WTC11 (cell line): ENCODE measurements at regions not wholly inside any gene's neighbourhood (a gene's known extent, or its start where the extent isn't known, plus 50 kb on each side); places are given as distances from the start of the nearest gene placed in this dataset.

ENCODE experiments used
- ATAC-seq: fragments of 200-7000 bp; cut with Tn5 transposase; 2 replicates; pipeline ENCODE4 v1.10.0; 2021; ENCODE audit warnings: mild to moderate bottlenecking, moderate library complexity
- CTCF ChIA-PET: fragments of 300-600 bp; sonication (Branson Sonifier 250); formaldehyde crosslinking; loops from one replicate; lab custom pipeline; 2021; ENCODE audit warnings: antibody characterized with exemption; lab: Charles Lee
- POLR2A ChIA-PET: fragments of 350-600 bp; sonication (Branson Sonifier 250); formaldehyde crosslinking; loops from one replicate; lab custom pipeline; 2021; ENCODE audit warnings: antibody characterized with exemption; lab: Charles Lee
- DNase-seq: peaks from one replicate; pipeline ENCODE4 v3.0.0; 2021; ENCODE audit warnings: low spot score
- H3K27ac Mint-ChIP-seq: 2 replicates; pipeline ENCODE4 v1.8.0; 2021; ENCODE audit warnings: mixed read lengths
- H3K27me3 Mint-ChIP-seq: 2 replicates; pipeline ENCODE4 v1.8.0; 2021; ENCODE audit warnings: low read depth, mild to moderate bottlenecking, moderate library complexity, mixed read lengths
- H3K36me3 Mint-ChIP-seq: 2 replicates; pipeline ENCODE4 v1.8.0; 2021; ENCODE audit warnings: mixed read lengths
- H3K4me1 Mint-ChIP-seq: 2 replicates; pipeline ENCODE4 v1.8.0; 2022; ENCODE audit warnings: mixed read lengths
- H3K4me3 Mint-ChIP-seq: 2 replicates; pipeline ENCODE4 v1.8.0; 2021; ENCODE audit warnings: mild to moderate bottlenecking, moderate library complexity, mixed read lengths
- H3K9me3 Mint-ChIP-seq: 2 replicates; pipeline ENCODE4 v1.8.0; 2021; ENCODE audit warnings: mixed read lengths
- CREM ChIP-seq: sonication (generic); formaldehyde crosslinking; IDR thresholded peaks from 2 replicates; pipeline ENCODE4 v1.8.1; 2022; ENCODE audit warnings: mild to moderate bottlenecking, missing genetic modification reagents, moderate library complexity
- ELF4 ChIP-seq: sonication (generic); formaldehyde crosslinking; IDR thresholded peaks from 2 replicates; pipeline ENCODE4 v1.8.1; 2022; ENCODE audit warnings: low read depth, mild to moderate bottlenecking, moderate library complexity, missing genetic modification reagents
- EMX1 ChIP-seq: fragments of 250-450 bp; sonication (Bioruptor Pico); IDR thresholded peaks from 2 replicates; pipeline ENCODE4 v1.8.0; 2021; ENCODE audit warnings: mild to moderate bottlenecking
- ERG ChIP-seq: fragments of 250-450 bp; sonication (Bioruptor Pico); IDR thresholded peaks from 2 replicates; pipeline ENCODE4 v1.8.0; 2021; ENCODE audit warnings: mild to moderate bottlenecking
- ESRRA ChIP-seq: sonication (generic); formaldehyde crosslinking; IDR thresholded peaks from 2 replicates; pipeline ENCODE4 v1.8.1; 2022; ENCODE audit warnings: mild to moderate bottlenecking, missing genetic modification reagents, borderline replicate concordance
- KAT7 ChIP-seq: sonication (generic); formaldehyde crosslinking; IDR thresholded peaks from 2 replicates; pipeline ENCODE4 v1.8.1; 2023; ENCODE audit warnings: missing genetic modification reagents, mild to moderate bottlenecking, borderline replicate concordance
- MYBL2 ChIP-seq: sonication (generic); formaldehyde crosslinking; IDR thresholded peaks from 2 replicates; pipeline ENCODE4 v1.8.1; 2023; ENCODE audit warnings: mild to moderate bottlenecking, moderate library complexity, missing genetic modification reagents
- NR2C2 ChIP-seq: sonication (generic); formaldehyde crosslinking; IDR thresholded peaks from 2 replicates; pipeline ENCODE4 v1.8.0; 2022; ENCODE audit warnings: mild to moderate bottlenecking, missing genetic modification reagents
- NR3C1 ChIP-seq: sonication (generic); formaldehyde crosslinking; conservative IDR thresholded peaks from 2 replicates; pipeline ENCODE4 v1.8.1; 2023; ENCODE audit warnings: low read depth, mild to moderate bottlenecking, missing genetic modification reagents
- PRRX2 ChIP-seq: fragments of 250-450 bp; sonication (Bioruptor Pico); IDR thresholded peaks from 2 replicates; pipeline ENCODE4 v1.8.0; 2021; ENCODE audit warnings: mild to moderate bottlenecking
- ZNF232 ChIP-seq: sonication (generic); formaldehyde crosslinking; IDR thresholded peaks from 2 replicates; pipeline ENCODE4 v1.8.0; 2022; ENCODE audit warnings: mild to moderate bottlenecking, missing genetic modification reagents
- ZNF317 ChIP-seq: sonication (generic); formaldehyde crosslinking; IDR thresholded peaks from 2 replicates; pipeline ENCODE4 v1.8.1; 2023; ENCODE audit warnings: low read depth, mild to moderate bottlenecking, moderate library complexity, missing genetic modification reagents, borderline replicate concordance
- TF ChIP-seq, protein P1 (sequence below): fragments of 250-450 bp; sonication (Bioruptor Pico); IDR thresholded peaks from 2 replicates; pipeline ENCODE4 v1.9.0; 2021; ENCODE audit warnings: mild to moderate bottlenecking, borderline replicate concordance
- TF ChIP-seq, protein P2 (sequence below): sonication (generic); formaldehyde crosslinking; IDR thresholded peaks from 2 replicates; pipeline ENCODE4 v1.8.1; 2022; ENCODE audit warnings: missing genetic modification reagents, borderline replicate concordance
- TF ChIP-seq, protein P3 (sequence below): sonication (generic); formaldehyde crosslinking; IDR thresholded peaks from 2 replicates; pipeline ENCODE4 v1.8.0; 2023; ENCODE audit warnings: mild to moderate bottlenecking, missing genetic modification reagents

DNA sequence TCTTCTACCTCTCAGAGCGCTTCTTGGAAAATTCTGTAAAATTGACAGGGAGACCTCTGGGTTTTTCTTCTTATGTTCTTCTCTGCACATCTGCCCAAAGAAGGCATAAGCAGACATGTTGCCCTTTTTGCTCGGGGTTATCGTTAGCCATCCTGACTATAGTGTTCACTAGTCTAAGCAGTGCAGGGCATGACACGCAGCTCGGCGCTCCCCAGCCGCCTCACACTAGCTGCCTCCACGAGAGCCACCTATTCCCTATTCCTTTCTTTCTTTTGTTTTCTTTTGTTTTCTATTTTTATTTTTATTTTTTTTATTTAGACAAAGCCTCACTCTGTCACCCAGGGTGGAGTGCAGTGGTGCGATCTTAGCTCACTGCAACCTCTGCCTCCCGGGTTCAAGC lies 100.2 kb upstream of the OPRM1 start (continued):
- TF ChIP-seq, protein P1, sequence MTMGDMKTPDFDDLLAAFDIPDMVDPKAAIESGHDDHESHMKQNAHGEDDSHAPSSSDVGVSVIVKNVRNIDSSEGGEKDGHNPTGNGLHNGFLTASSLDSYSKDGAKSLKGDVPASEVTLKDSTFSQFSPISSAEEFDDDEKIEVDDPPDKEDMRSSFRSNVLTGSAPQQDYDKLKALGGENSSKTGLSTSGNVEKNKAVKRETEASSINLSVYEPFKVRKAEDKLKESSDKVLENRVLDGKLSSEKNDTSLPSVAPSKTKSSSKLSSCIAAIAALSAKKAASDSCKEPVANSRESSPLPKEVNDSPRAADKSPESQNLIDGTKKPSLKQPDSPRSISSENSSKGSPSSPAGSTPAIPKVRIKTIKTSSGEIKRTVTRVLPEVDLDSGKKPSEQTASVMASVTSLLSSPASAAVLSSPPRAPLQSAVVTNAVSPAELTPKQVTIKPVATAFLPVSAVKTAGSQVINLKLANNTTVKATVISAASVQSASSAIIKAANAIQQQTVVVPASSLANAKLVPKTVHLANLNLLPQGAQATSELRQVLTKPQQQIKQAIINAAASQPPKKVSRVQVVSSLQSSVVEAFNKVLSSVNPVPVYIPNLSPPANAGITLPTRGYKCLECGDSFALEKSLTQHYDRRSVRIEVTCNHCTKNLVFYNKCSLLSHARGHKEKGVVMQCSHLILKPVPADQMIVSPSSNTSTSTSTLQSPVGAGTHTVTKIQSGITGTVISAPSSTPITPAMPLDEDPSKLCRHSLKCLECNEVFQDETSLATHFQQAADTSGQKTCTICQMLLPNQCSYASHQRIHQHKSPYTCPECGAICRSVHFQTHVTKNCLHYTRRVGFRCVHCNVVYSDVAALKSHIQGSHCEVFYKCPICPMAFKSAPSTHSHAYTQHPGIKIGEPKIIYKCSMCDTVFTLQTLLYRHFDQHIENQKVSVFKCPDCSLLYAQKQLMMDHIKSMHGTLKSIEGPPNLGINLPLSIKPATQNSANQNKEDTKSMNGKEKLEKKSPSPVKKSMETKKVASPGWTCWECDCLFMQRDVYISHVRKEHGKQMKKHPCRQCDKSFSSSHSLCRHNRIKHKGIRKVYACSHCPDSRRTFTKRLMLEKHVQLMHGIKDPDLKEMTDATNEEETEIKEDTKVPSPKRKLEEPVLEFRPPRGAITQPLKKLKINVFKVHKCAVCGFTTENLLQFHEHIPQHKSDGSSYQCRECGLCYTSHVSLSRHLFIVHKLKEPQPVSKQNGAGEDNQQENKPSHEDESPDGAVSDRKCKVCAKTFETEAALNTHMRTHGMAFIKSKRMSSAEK = no peak
- TF ChIP-seq ZNF232 (CRISPR knock-in tag) (no peak), ESRRA (no peak), ELF4 (CRISPR knock-in tag) (no peak), NR2C2 (CRISPR knock-in tag) (no peak)
- TF ChIP-seq, all 79 proteins: peak for 0

GRCh38 chr6:153931431-153931830 lies 107.6 kb upstream of the OPRM1 start:
- Mint-ChIP-seq H3K9me3 (peaks cover 9% of the 10 kb centered on the region; the same call in 1 of the 2 replicates), H3K4me1 (no peaks in the 10 kb centered on the region), H3K27ac (no peak overlapping the region), H3K36me3 (no peaks in the 10 kb centered on the region), H3K27me3 (no peaks in the 10 kb centered on the region), H3K4me3 (no peak overlapping the region)
- ATAC-seq (no peak), DNase-seq (no peak)
- ChIA-PET POLR2A (interaction anchor here (0.7 kb wide), 1 partner anchor 378 kb away, joined by 4 read pairs; no protein-coding TSS in a partner anchor), CTCF (no interaction called here)
- TF ChIP-seq EMX1 (CRISPR knock-in tag) (no peak), MYBL2 (no peak), ZNF317 (CRISPR knock-in tag) (no peak), CREM (CRISPR knock-in tag) (no peak), PRRX2 (CRISPR knock-in tag) (no peak), NR3C1 (CRISPR knock-in tag) (no peak), ERG (no peak), KAT7 (no peak)
- TF ChIP-seq, protein P1 = no peak
- TF ChIP-seq, protein P2, sequence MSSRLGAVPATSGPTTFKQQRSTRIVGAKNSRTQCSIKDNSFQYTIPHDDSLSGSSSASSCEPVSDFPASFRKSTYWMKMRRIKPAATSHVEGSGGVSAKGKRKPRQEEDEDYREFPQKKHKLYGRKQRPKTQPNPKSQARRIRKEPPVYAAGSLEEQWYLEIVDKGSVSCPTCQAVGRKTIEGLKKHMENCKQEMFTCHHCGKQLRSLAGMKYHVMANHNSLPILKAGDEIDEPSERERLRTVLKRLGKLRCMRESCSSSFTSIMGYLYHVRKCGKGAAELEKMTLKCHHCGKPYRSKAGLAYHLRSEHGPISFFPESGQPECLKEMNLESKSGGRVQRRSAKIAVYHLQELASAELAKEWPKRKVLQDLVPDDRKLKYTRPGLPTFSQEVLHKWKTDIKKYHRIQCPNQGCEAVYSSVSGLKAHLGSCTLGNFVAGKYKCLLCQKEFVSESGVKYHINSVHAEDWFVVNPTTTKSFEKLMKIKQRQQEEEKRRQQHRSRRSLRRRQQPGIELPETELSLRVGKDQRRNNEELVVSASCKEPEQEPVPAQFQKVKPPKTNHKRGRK (CRISPR knock-in tag) = no peak
- TF ChIP-seq, protein P3, sequence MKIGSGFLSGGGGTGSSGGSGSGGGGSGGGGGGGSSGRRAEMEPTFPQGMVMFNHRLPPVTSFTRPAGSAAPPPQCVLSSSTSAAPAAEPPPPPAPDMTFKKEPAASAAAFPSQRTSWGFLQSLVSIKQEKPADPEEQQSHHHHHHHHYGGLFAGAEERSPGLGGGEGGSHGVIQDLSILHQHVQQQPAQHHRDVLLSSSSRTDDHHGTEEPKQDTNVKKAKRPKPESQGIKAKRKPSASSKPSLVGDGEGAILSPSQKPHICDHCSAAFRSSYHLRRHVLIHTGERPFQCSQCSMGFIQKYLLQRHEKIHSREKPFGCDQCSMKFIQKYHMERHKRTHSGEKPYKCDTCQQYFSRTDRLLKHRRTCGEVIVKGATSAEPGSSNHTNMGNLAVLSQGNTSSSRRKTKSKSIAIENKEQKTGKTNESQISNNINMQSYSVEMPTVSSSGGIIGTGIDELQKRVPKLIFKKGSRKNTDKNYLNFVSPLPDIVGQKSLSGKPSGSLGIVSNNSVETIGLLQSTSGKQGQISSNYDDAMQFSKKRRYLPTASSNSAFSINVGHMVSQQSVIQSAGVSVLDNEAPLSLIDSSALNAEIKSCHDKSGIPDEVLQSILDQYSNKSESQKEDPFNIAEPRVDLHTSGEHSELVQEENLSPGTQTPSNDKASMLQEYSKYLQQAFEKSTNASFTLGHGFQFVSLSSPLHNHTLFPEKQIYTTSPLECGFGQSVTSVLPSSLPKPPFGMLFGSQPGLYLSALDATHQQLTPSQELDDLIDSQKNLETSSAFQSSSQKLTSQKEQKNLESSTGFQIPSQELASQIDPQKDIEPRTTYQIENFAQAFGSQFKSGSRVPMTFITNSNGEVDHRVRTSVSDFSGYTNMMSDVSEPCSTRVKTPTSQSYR (CRISPR knock-in tag) = no peak
